K562 (cell line): ENCODE measurements at regions not wholly inside any gene's neighbourhood (a gene's known extent, or its start where the extent isn't known, plus 50 kb on each side); places are given as distances from the start of the nearest gene placed in this dataset.

Experiments used
- ATAC-seq: fragments of 200-7000 bp; cut with Tn5 transposase; 3 replicates; pipeline ENCODE4 v1.9.1; 2020; ENCODE audit warnings: moderate library complexity
- BruUV-seq: library from RNA; stranded (reverse); fragments of 400-500 nt; replicated peaks from 2 replicates; lab custom pipeline; 2021; lab: Mats Ljungman, UMichigan
- CTCF ChIA-PET: fragments of 300-600 bp; formaldehyde crosslinking; extraction: SDS; loops from one replicate; lab custom pipeline; 2021; ENCODE audit warnings: low intra/inter-chr PET ratio; lab: Yijun Ruan, JAX
- POLR2A ChIA-PET: fragments of 300-600, 350-650 bp; sonication (Branson Sonifier 250); formaldehyde crosslinking; extraction: SDS; loops from one replicate; lab custom pipeline; 2021; ENCODE audit warnings: antibody characterized with exemption, inconsistent platforms; lab: Yijun Ruan, JAX
- DNase-seq, 4 experiments: peaks; one replicate each; pipeline versions ENCODE4 v3.0.0 to v3.0.0-alpha.2; 2011 to 2018; ENCODE audit warnings: low spot score in 3 of 4, mixed read lengths in 3 of 4; ENCODE audit errors: extremely low read depth in 1 of 4
- FAIRE-seq: peaks from 2 replicates; lab custom pipeline; 2011; peaks lifted over from hg19 to GRCh38; lab: Jason Lieb, UNC
- H2AFZ ChIP-seq: 2 replicates; pipeline ENCODE4 v1.6.0; 2011; ENCODE audit warnings: low read depth, low read length, control low read depth, inconsistent platforms
- H3K27ac ChIP-seq: fragments of 200-600 bp; 3 replicates; pipeline ENCODE4 v1.8.0; 2011; ENCODE audit warnings: low read depth, mild to moderate bottlenecking, control low read depth, inconsistent platforms, low read length, moderate library complexity, mixed read lengths; ENCODE audit errors: extremely low read depth
- H3K27me3 ChIP-seq, 2 experiments: fragments of 300-600 bp in 1 of 2; 2 replicates in 1 of 2; 3 replicates in 1 of 2; pipeline versions ENCODE4 v1.6.0 to v1.8.0; 2011; ENCODE audit warnings: inconsistent platforms in 2 of 2, low read length in 2 of 2, mild to moderate bottlenecking in 1 of 2, mixed read lengths in 1 of 2, moderate library complexity in 1 of 2; ENCODE audit not compliant: control insufficient read depth in 2 of 2, insufficient read depth in 2 of 2
- H3K36me3 ChIP-seq: fragments of 300-600 bp; 3 replicates; pipeline ENCODE4 v1.8.0; 2011; ENCODE audit warnings: mild to moderate bottlenecking, low read length, inconsistent platforms; ENCODE audit not compliant: control insufficient read depth, insufficient read depth
- H3K4me1 ChIP-seq, 2 experiments: fragments of 200-600 bp in 1 of 2; replicated peaks in 1 of 2; 2 replicates in 1 of 2; 3 replicates in 1 of 2; pipeline versions ENCODE4 v1.5.1 to v1.8.0; 2011; ENCODE audit warnings: inconsistent platforms in 2 of 2, low read length in 2 of 2, mild to moderate bottlenecking in 1 of 2, mixed read lengths in 1 of 2, moderate library complexity in 1 of 2; ENCODE audit not compliant: control insufficient read depth in 2 of 2, insufficient read depth in 2 of 2
- H3K4me2 ChIP-seq: 2 replicates; pipeline ENCODE4 v1.6.1; 2011; ENCODE audit warnings: low read length, control low read depth, inconsistent platforms, mixed read lengths; ENCODE audit not compliant: insufficient read depth
- H3K4me3 ChIP-seq: fragments of 200-600 bp; sonication (generic), shearing (Covaris generic); 2 replicates; pipeline ENCODE4 v1.5.1; 2016; ENCODE audit warnings: control low read depth, inconsistent platforms
- H3K79me2 ChIP-seq: fragments of 200-600 bp; 3 replicates; pipeline ENCODE4 v1.8.0; 2011; ENCODE audit warnings: low read length, inconsistent platforms; ENCODE audit not compliant: control insufficient read depth, insufficient read depth
- H3K9ac ChIP-seq, 2 experiments: 2 replicates each; pipeline versions ENCODE4 v1.6.0 to v1.6.1; 2011; ENCODE audit warnings: low read depth in 2 of 2, low read length in 2 of 2, control low read depth in 1 of 2, inconsistent platforms in 1 of 2, mild to moderate bottlenecking in 1 of 2, mixed read lengths in 1 of 2; ENCODE audit not compliant: insufficient read depth in 1 of 2
- H3K9me1 ChIP-seq: one replicate; pipeline ENCODE4 v1.6.0; 2011; ENCODE audit warnings: inconsistent platforms, mild to moderate bottlenecking, low read length, moderate library complexity; ENCODE audit not compliant: control insufficient read depth, insufficient read depth
- H3K9me3 ChIP-seq: replicated peaks from 2 replicates; pipeline ENCODE4 v1.5.1; 2011; ENCODE audit warnings: low read depth, low read length, inconsistent platforms; ENCODE audit not compliant: control insufficient read depth, insufficient read depth
- H4K20me1 ChIP-seq: replicated peaks from 2 replicates; pipeline ENCODE4 v1.6.1; 2011; ENCODE audit warnings: low read length, inconsistent platforms, mixed read lengths; ENCODE audit not compliant: control insufficient read depth, insufficient read depth
- CBX2 ChIP-seq: fragments of 200-600 bp; sonication (generic); IDR thresholded peaks from one replicate; pipeline ENCODE4 v1.6.1; 2012; ENCODE audit warnings: mild to moderate bottlenecking, low read length, inconsistent platforms; ENCODE audit not compliant: insufficient read depth, poor library complexity, severe bottlenecking
- CBX8 ChIP-seq: fragments of 200-600 bp; sonication (generic); IDR thresholded peaks from 2 replicates; pipeline ENCODE4 v1.6.1; 2012; ENCODE audit warnings: borderline replicate concordance, mixed run types, low read depth, mild to moderate bottlenecking, moderate library complexity, mixed read lengths, low read length, control low read depth, inconsistent platforms; ENCODE audit not compliant: poor library complexity, severe bottlenecking; ENCODE audit errors: extremely low read depth
- GATA2 ChIP-seq: sonication (generic); formaldehyde crosslinking; IDR thresholded peaks from 2 replicates; pipeline ENCODE4 v1.4.0; 2020; ENCODE audit warnings: mild to moderate bottlenecking, missing genetic modification reagents
- HSF4 ChIP-seq: fragments of 250-450 bp; sonication (Bioruptor Pico); IDR thresholded peaks from 2 replicates; pipeline ENCODE4 v2.1.2; 2022; ENCODE audit warnings: mild to moderate bottlenecking, moderate library complexity, borderline replicate concordance
- MEF2A ChIP-seq: IDR thresholded peaks from 2 replicates; pipeline ENCODE4 v1.6.1; 2011; ENCODE audit warnings: low read depth, mild to moderate bottlenecking, low read length, moderate library complexity; ENCODE audit not compliant: control insufficient read depth
- POLR3A ChIP-seq: IDR thresholded peaks from 2 replicates; pipeline ENCODE4 v1.6.1; 2011; ENCODE audit warnings: borderline replicate concordance, mild to moderate bottlenecking, moderate library complexity; ENCODE audit not compliant: insufficient read length, insufficient read depth; ENCODE audit errors: extremely low read depth
- PYGO2 ChIP-seq: fragments of 450-650 bp; IDR thresholded peaks from 2 replicates; pipeline ENCODE4 v1.6.1; 2016; ENCODE audit warnings: mild to moderate bottlenecking, missing genetic modification characterization, moderate library complexity, missing compliant biosample characterization
- RHOXF2B ChIP-seq: fragments of 250-450 bp; sonication (Bioruptor Pico); conservative IDR thresholded peaks from 2 replicates; pipeline ENCODE4 v1.5.1; 2021
- SIN3A ChIP-seq, 2 experiments: fragments of 150-350 bp in 1 of 2; IDR thresholded peaks; 2 replicates each; pipeline ENCODE4 v1.6.1; 2011 to 2016; ENCODE audit warnings: borderline replicate concordance in 2 of 2, low read depth in 2 of 2, low read length in 2 of 2, mild to moderate bottlenecking in 2 of 2, moderate library complexity in 2 of 2; ENCODE audit not compliant: control insufficient read depth in 1 of 2
- SMARCE1 ChIP-seq: fragments of 450-650 bp; IDR thresholded peaks from 2 replicates; pipeline ENCODE4 v1.7.1; 2016; ENCODE audit warnings: mild to moderate bottlenecking
- SOX6 ChIP-seq: fragments of 450-650 bp; IDR thresholded peaks from 2 replicates; pipeline ENCODE4 v1.6.1; 2014; ENCODE audit warnings: mild to moderate bottlenecking
- SUPT5H ChIP-seq: fragments of 450-650 bp; IDR thresholded peaks from 2 replicates; pipeline ENCODE4 v1.6.1; 2016
- TBL1XR1 ChIP-seq, 2 experiments: IDR thresholded peaks; 2 replicates each; pipeline ENCODE4 v1.6.1; 2012; ENCODE audit warnings: improper control_type of control experiment in 2 of 2, low read length in 2 of 2, mild to moderate bottlenecking in 1 of 2
- TCF3 ChIP-seq: sonication (generic); formaldehyde crosslinking; IDR thresholded peaks from 2 replicates; pipeline ENCODE4 v1.4.0; 2020; ENCODE audit warnings: mild to moderate bottlenecking, missing genetic modification reagents
- TGIF2 ChIP-seq: sonication (generic); formaldehyde crosslinking; IDR thresholded peaks from 2 replicates; pipeline ENCODE4 v1.8.1; 2022; ENCODE audit warnings: mild to moderate bottlenecking, missing genetic modification reagents, moderate library complexity
- WGBS: fragments of 100-300 bp; shearing (Covaris generic); methylation state at CpG from one replicate; pipeline ENCODE4 v1.1.6; 2016; ENCODE audit warnings: low coverage, mixed read lengths; ENCODE audit not compliant: insufficient coverage; ENCODE audit errors: missing lambda C conversion rate; 5-methylcytosine and 5-hydroxymethylcytosine counted together
- in situ Hi-C: fragments of 300-500 bp; cut with MboI; formaldehyde crosslinking; loops from 4 replicates; pipeline ENCODE4 v1.15.0; 2018; ENCODE audit warnings: inconsistent platforms, mixed read lengths
- intact Hi-C: fragments of 100-400 bp; cut with micrococcal nuclease; formaldehyde crosslinking; loops from 2 replicates; pipeline ENCODE4 v1.14.2; 2022
- TF ChIP-seq, protein P1 (sequence below): sonication (generic); formaldehyde crosslinking; IDR thresholded peaks from 2 replicates; pipeline ENCODE4 v1.8.0; 2022; ENCODE audit warnings: mild to moderate bottlenecking, low read depth, missing genetic modification reagents
- TF ChIP-seq, protein P2 (sequence below): sonication (generic); formaldehyde crosslinking; IDR thresholded peaks from 2 replicates; pipeline ENCODE4 v1.8.1; 2023; ENCODE audit warnings: mild to moderate bottlenecking, missing genetic modification reagents
- TF ChIP-seq, protein P3 (sequence below): IDR thresholded peaks from 3 replicates; pipeline ENCODE4 v1.6.1; 2011; ENCODE audit warnings: borderline replicate concordance, mild to moderate bottlenecking; ENCODE audit not compliant: insufficient read length, insufficient read depth

DNA sequence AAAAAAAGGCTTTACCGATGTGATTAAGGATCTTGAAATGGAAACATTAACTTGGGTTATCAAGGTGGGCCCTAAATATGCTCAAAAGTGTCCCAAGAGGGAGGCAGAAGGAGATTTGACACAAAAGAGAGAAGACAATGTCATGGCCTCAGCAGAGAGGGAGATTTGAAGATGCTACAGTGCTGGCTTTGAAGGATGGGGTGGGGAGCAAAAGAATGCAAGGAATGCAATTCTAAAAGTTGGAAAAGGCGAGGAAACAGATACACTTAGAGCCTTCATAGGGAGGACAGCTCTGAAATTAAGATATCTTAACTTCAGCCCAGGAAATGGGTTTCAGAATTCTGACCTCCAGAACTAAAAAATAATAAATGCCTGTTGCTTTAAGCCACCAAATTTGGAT is 314.5 kb upstream of the CCDC54 start:
- in situ Hi-C loops = no loop called here
- ChIA-PET CTCF (no interaction called here), POLR2A (interaction anchor here (0.6 kb wide), 1 partner anchor 14 kb away, joined by 3 read pairs; no protein-coding TSS in a partner anchor)

More for the DNA sequence above, 314.5 kb upstream of the CCDC54 start:
- Histone ChIP-seq H3K9me1 (no peaks in the 10 kb centered on the region), H3K27me3 (no peaks in the 10 kb centered on the region), H3K79me2 (no peaks in the 10 kb centered on the region), H3K4me3 (no peak overlapping the region), H4K20me1 (no peaks in the 10 kb centered on the region), H3K4me1 (no peaks in the 10 kb centered on the region), H2AFZ (no peak overlapping the region), H3K4me2 (no peak overlapping the region), H3K9ac (no peak overlapping the region), H3K9me3 (no peaks in the 10 kb centered on the region), H3K27ac (no peak overlapping the region), H3K36me3 (no peaks in the 10 kb centered on the region)
- intact Hi-C loops = no loop called here
- no peak for TF ChIP-seq CBX2
- TF ChIP-seq, protein P1, sequence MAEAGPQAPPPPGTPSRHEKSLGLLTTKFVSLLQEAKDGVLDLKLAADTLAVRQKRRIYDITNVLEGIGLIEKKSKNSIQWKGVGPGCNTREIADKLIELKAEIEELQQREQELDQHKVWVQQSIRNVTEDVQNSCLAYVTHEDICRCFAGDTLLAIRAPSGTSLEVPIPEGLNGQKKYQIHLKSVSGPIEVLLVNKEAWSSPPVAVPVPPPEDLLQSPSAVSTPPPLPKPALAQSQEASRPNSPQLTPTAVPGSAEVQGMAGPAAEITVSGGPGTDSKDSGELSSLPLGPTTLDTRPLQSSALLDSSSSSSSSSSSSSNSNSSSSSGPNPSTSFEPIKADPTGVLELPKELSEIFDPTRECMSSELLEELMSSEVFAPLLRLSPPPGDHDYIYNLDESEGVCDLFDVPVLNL = no peak
- no peak for TF ChIP-seq POLR3A
- no peak for TF ChIP-seq MEF2A
- TF ChIP-seq TGIF2 (CRISPR knock-in tag) = no peak
- no peak for TF ChIP-seq SOX6
- TF ChIP-seq SUPT5H = no peak
- TF ChIP-seq SIN3A (IDR thresholded peaks at IDR 0.05; ENCODE audit: borderline replicate concordance in 2 of 2, control insufficient read depth in 1 of 2, low read depth in 2 of 2, low read length in 2 of 2) = no peak
- TF ChIP-seq, protein P2, sequence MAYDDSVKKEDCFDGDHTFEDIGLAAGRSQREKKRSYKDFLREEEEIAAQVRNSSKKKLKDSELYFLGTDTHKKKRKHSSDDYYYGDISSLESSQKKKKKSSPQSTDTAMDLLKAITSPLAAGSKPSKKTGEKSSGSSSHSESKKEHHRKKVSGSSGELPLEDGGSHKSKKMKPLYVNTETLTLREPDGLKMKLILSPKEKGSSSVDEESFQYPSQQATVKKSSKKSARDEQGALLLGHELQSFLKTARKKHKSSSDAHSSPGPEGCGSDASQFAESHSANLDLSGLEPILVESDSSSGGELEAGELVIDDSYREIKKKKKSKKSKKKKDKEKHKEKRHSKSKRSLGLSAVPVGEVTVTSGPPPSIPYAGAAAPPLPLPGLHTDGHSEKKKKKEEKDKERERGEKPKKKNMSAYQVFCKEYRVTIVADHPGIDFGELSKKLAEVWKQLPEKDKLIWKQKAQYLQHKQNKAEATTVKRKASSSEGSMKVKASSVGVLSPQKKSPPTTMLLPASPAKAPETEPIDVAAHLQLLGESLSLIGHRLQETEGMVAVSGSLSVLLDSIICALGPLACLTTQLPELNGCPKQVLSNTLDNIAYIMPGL (CRISPR knock-in tag) = no peak
- TF ChIP-seq CBX8 = no peak
- no peak for TF ChIP-seq PYGO2 (tag)
- TF ChIP-seq SMARCE1 = no peak
- no peak for TF ChIP-seq TBL1XR1 (IDR thresholded peaks at IDR 0.05; ENCODE audit: low read length in 2 of 2)
- TF ChIP-seq HSF4 = no peak
- no peak for TF ChIP-seq GATA2 (CRISPR knock-in tag)
- no peak for TF ChIP-seq RHOXF2B (CRISPR knock-in tag)
- TF ChIP-seq, protein P3, sequence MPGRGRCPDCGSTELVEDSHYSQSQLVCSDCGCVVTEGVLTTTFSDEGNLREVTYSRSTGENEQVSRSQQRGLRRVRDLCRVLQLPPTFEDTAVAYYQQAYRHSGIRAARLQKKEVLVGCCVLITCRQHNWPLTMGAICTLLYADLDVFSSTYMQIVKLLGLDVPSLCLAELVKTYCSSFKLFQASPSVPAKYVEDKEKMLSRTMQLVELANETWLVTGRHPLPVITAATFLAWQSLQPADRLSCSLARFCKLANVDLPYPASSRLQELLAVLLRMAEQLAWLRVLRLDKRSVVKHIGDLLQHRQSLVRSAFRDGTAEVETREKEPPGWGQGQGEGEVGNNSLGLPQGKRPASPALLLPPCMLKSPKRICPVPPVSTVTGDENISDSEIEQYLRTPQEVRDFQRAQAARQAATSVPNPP = no peak
- no peak for TF ChIP-seq TCF3
- no TSS peak for BruUV-seq
- no peak for DNase-seq
- WGBS = 0% methylated on average over 2 of the region's 2 CpGs
- no peak for ATAC-seq
- no peak for FAIRE-seq
